DOHH2 (cell line): ENCODE measurements at regions not wholly inside any gene's neighbourhood (a gene's known extent, or its start where the extent isn't known, plus 50 kb on each side); places are given as distances from the start of the nearest gene placed in this dataset.
"Not testable (repeated sequence)": the region's sequence is repeated elsewhere in the genome, so short reads cannot be mapped to it uniquely, and the experiment has no call there.

ENCODE experiments used
- CTCF ChIP-seq: fragments of 200-600 bp; sonication (generic); IDR thresholded peaks from one replicate; pipeline ENCODE4 v1.5.1; 2014; ENCODE audit warnings: antibody characterized with exemption, mild to moderate bottlenecking, low read depth, low read length; ENCODE audit not compliant: poor library complexity, severe bottlenecking
- EZH2phosphoT487 ChIP-seq: fragments of 200-600 bp; sonication (generic); IDR thresholded peaks from 2 replicates; pipeline ENCODE4 v1.6.1; 2017; ENCODE audit warnings: borderline replicate concordance, mild to moderate bottlenecking, antibody characterized with exemption, low read length, moderate library complexity, mixed read lengths

- TF ChIP-seq EZH2phosphoT487, CTCF: not testable (repeated sequence)
Measured at GRCh38 chr4:130038540-130038939, 942.6 kb downstream of the C4orf33 start.
